PC-9 (cell line): ENCODE measurements at regions not wholly inside any gene's neighbourhood (a gene's known extent, or its start where the extent isn't known, plus 50 kb on each side); places are given as distances from the start of the nearest gene placed in this dataset.

Source experiments
- BruUV-seq: library from RNA; stranded (reverse); fragments of 400-500 nt; replicated peaks from 2 replicates; lab custom pipeline; 2021; lab: Mats Ljungman, UMichigan
- CTCF ChIA-PET: fragments of 300-600 bp; sonication (Branson Sonifier 250); formaldehyde crosslinking; loops from one replicate; lab custom pipeline; 2022; ENCODE audit warnings: antibody characterized with exemption; lab: Charles Lee
- POLR2A ChIA-PET: fragments of 300-600 bp; sonication (Branson Sonifier 250); formaldehyde crosslinking; loops from one replicate; lab custom pipeline; 2022; ENCODE audit warnings: antibody characterized with exemption; ENCODE audit not compliant: unreplicated experiment; lab: Charles Lee
- DNase-seq, 2 experiments: peaks; one replicate each; pipeline versions ENCODE4 v3.0.0 to v3.0.0-alpha.2; 2015 to 2022; ENCODE audit warnings: mixed read lengths in 1 of 2
- H2AFZ ChIP-seq: fragments of 200-600 bp; sonication (generic); 2 replicates; pipeline ENCODE4 v1.8.1; 2017; ENCODE audit warnings: antibody characterized with exemption
- H3F3A ChIP-seq: fragments of 200-600 bp; sonication (generic); 2 replicates; pipeline ENCODE4 v1.8.1; 2017; ENCODE audit warnings: antibody characterized with exemption, mild to moderate bottlenecking, low read depth; ENCODE audit not compliant: insufficient read depth
- H3K27ac ChIP-seq: fragments of 200-600 bp; sonication (generic); 2 replicates; pipeline ENCODE4 v1.6.1; 2016; ENCODE audit warnings: mixed run types
- H3K27me3 ChIP-seq: fragments of 200-600 bp; sonication (generic); 2 replicates; pipeline ENCODE4 v1.6.1; 2016; ENCODE audit warnings: low read depth, mixed run types; ENCODE audit not compliant: insufficient read depth
- H3K36me3 ChIP-seq: fragments of 200-600 bp; sonication (generic); 2 replicates; pipeline ENCODE4 v1.6.1; 2016; ENCODE audit warnings: low read depth, mixed run types
- H3K4me1 ChIP-seq: fragments of 200-600 bp; sonication (generic); replicated peaks from 2 replicates; pipeline ENCODE4 v1.6.1; 2016; ENCODE audit warnings: mixed run types; ENCODE audit not compliant: insufficient read depth
- H3K4me2 ChIP-seq: fragments of 200-600 bp; sonication (generic); 2 replicates; pipeline ENCODE4 v1.6.1; 2017; ENCODE audit warnings: mixed run types
- H3K4me3 ChIP-seq: fragments of 200-600 bp; sonication (generic); 2 replicates; pipeline ENCODE4 v1.6.1; 2016; ENCODE audit warnings: mixed run types
- H3K79me2 ChIP-seq: fragments of 200-600 bp; sonication (generic); 2 replicates; pipeline ENCODE4 v1.6.1; 2017; ENCODE audit warnings: low read depth, mixed run types
- H3K9me2 ChIP-seq: fragments of 200-600 bp; sonication (generic); 2 replicates; pipeline ENCODE4 v1.8.1; 2017; ENCODE audit warnings: mild to moderate bottlenecking; ENCODE audit not compliant: insufficient read depth
- H3K9me3 ChIP-seq: fragments of 200-600 bp; sonication (generic); 2 replicates; pipeline ENCODE4 v1.8.1; 2016; ENCODE audit warnings: low read depth; ENCODE audit not compliant: insufficient read depth
- H4K20me1 ChIP-seq: fragments of 200-600 bp; sonication (generic); 2 replicates; pipeline ENCODE4 v1.8.1; 2017; ENCODE audit not compliant: insufficient read depth
- CTCF ChIP-seq: fragments of 200-600 bp; sonication (generic); conservative IDR thresholded peaks from 2 replicates; pipeline ENCODE4 v1.6.1; 2017; ENCODE audit warnings: mixed run types, antibody characterized with exemption, mild to moderate bottlenecking, moderate library complexity
- EZH2 ChIP-seq: fragments of 200-600 bp; sonication (generic); IDR thresholded peaks from 2 replicates; pipeline ENCODE4 v1.8.0; 2017; ENCODE audit warnings: antibody characterized with exemption, low read depth
- intact Hi-C: fragments of 100-400 bp; cut with micrococcal nuclease; formaldehyde crosslinking; loops from one replicate; pipeline ENCODE4 v1.10.0; 2022; ENCODE audit not compliant: unreplicated experiment

GRCh38 chr11:115767047-115767802 is 263.0 kb upstream of the CADM1 start:
- Histone ChIP-seq H3K27ac (no peak overlapping the region), H2AFZ (no peak overlapping the region), H3K9me3 (no peaks in the 10 kb centered on the region), H3K79me2 (no peaks in the 10 kb centered on the region), H3F3A (no peaks in the 10 kb centered on the region), H4K20me1 (no peaks in the 10 kb centered on the region; the same call in 1 of the 2 replicates), H3K36me3 (no peaks in the 10 kb centered on the region), H3K9me2 (no peaks in the 10 kb centered on the region), H3K27me3 (peaks cover 22% of the 10 kb centered on the region; the same call in 1 of the 2 replicates), H3K4me1 (no peaks in the 10 kb centered on the region), H3K4me2 (no peak overlapping the region), H3K4me3 (no peak overlapping the region)
- intact Hi-C loops, result no loop called here
- BruUV-seq, result no TSS peak
- TF ChIP-seq CTCF, result no peak
- no peak for TF ChIP-seq EZH2
- DNase-seq, result no peak
- CTCF ChIA-PET, result no interaction called here
- POLR2A ChIA-PET, result no interaction called here

- Histone ChIP-seq H3K27ac (no peak overlapping the region), H3K4me2 (no peak overlapping the region), H3K4me1 (no peaks in the 10 kb centered on the region), H3K4me3 (no peak overlapping the region), H3K27me3 (peaks cover 20% of the 10 kb centered on the region; the same call in 1 of the 2 replicates), H3F3A (no peaks in the 10 kb centered on the region), H3K36me3 (no peaks in the 10 kb centered on the region), H2AFZ (no peak overlapping the region), H3K9me2 (no peaks in the 10 kb centered on the region), H3K9me3 (no peaks in the 10 kb centered on the region), H3K79me2 (no peaks in the 10 kb centered on the region), H4K20me1 (no peaks in the 10 kb centered on the region; the same call in 1 of the 2 replicates)
- CTCF ChIA-PET, result no interaction called here
- no TSS peak for BruUV-seq
- DNase-seq, result no peak
- POLR2A ChIA-PET, result no interaction called here
- no peak for TF ChIP-seq CTCF
- TF ChIP-seq EZH2, result no peak
- intact Hi-C loops, result no loop called here
Observed at GRCh38 chr11:115766561-115766960, 262.3 kb upstream of the CADM1 start.

GRCh38 chr11:115765803-115766239 is 261.6 kb upstream of the CADM1 start:
- CTCF ChIA-PET, result no interaction called here
- no peak overlapping the region for H2AFZ ChIP-seq
- POLR2A ChIA-PET, result no interaction called here
- H4K20me1 ChIP-seq, result no peaks in the 10 kb centered on the region; the same call in 1 of the 2 replicates
- H3K27me3 ChIP-seq, result peaks cover 27% of the 10 kb centered on the region
- H3K79me2 ChIP-seq, result no peaks in the 10 kb centered on the region
- no peaks in the 10 kb centered on the region for H3K4me1 ChIP-seq
- intact Hi-C loops, result no loop called here
- no peak overlapping the region for H3K4me2 ChIP-seq
- no peaks in the 10 kb centered on the region for H3F3A ChIP-seq
- no peaks in the 10 kb centered on the region for H3K9me3 ChIP-seq
- no peak overlapping the region for H3K4me3 ChIP-seq
- H3K27ac ChIP-seq, result no peak overlapping the region
- no peaks in the 10 kb centered on the region for H3K9me2 ChIP-seq
- TF ChIP-seq CTCF, result no peak
- no peak for DNase-seq
- BruUV-seq, result no TSS peak
- H3K36me3 ChIP-seq, result no peaks in the 10 kb centered on the region
